HepG2 (cell line): ENCODE measurements at regions not wholly inside any gene's neighbourhood (a gene's known extent, or its start where the extent isn't known, plus 50 kb on each side); places are given as distances from the start of the nearest gene placed in this dataset.

Experiments used
- CBX1 ChIP-seq: IDR thresholded peaks from one replicate; pipeline ENCODE4 v1.6.1; 2016; ENCODE audit warnings: antibody characterized with exemption, low read depth
- GATAD2A ChIP-seq: IDR thresholded peaks from 2 replicates; pipeline ENCODE4 v1.6.1; 2016
- KDM3A ChIP-seq: IDR thresholded peaks from 2 replicates; pipeline ENCODE4 v1.6.1; 2018; ENCODE audit warnings: low read depth, missing compliant biosample characterization
- MED1 ChIP-seq: sonication (generic); formaldehyde crosslinking; IDR thresholded peaks from 2 replicates; pipeline ENCODE4 v1.4.0; 2020; ENCODE audit warnings: missing genetic modification reagents
- RFXAP ChIP-seq: sonication (generic); formaldehyde crosslinking; IDR thresholded peaks from 2 replicates; pipeline ENCODE4 v1.4.0; 2020; ENCODE audit warnings: missing genetic modification reagents, borderline replicate concordance
- STAG1 ChIP-seq: sonication (generic); formaldehyde crosslinking; IDR thresholded peaks from 2 replicates; pipeline ENCODE4 v1.4.0; 2020; ENCODE audit warnings: missing genetic modification reagents
- THRA ChIP-seq: sonication (generic); formaldehyde crosslinking; IDR thresholded peaks from 2 replicates; pipeline ENCODE4 v1.4.0; 2020; ENCODE audit warnings: missing genetic modification reagents, borderline replicate concordance
- ZNF275 ChIP-seq: sonication (generic); formaldehyde crosslinking; IDR thresholded peaks from 2 replicates; pipeline ENCODE4 v1.8.0; 2022; ENCODE audit warnings: missing genetic modification reagents, mild to moderate bottlenecking, inconsistent platforms, borderline replicate concordance
- ZNF607 ChIP-seq: sonication (generic); formaldehyde crosslinking; IDR thresholded peaks from 2 replicates; pipeline ENCODE4 v1.5.1; 2020; ENCODE audit warnings: missing genetic modification reagents, mild to moderate bottlenecking, borderline replicate concordance
- ZNF674 ChIP-seq: sonication (generic); formaldehyde crosslinking; IDR thresholded peaks from 2 replicates; pipeline ENCODE4 v1.5.0; 2020; ENCODE audit warnings: low read depth, mild to moderate bottlenecking, missing genetic modification reagents
- TF ChIP-seq, protein P1 (sequence below): sonication (generic); formaldehyde crosslinking; IDR thresholded peaks from 2 replicates; pipeline ENCODE4 v1.8.0; 2022; ENCODE audit warnings: missing genetic modification reagents, low read depth, mild to moderate bottlenecking, borderline replicate concordance
- TF ChIP-seq, protein P2 (sequence below): sonication (generic); formaldehyde crosslinking; IDR thresholded peaks from 2 replicates; pipeline ENCODE4 v1.9.0; 2022; ENCODE audit warnings: missing genetic modification reagents, mild to moderate bottlenecking, borderline replicate concordance

- TF ChIP-seq, protein P1, sequence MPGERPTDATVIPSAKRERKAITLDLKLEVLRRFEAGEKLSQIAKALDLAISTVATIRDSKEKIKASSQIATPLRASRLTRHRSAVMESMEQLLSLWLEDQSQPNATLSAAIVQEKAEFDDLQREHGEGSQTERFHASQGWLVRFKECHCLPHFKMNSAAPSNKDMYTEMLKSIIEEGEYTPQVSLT (CRISPR knock-in tag) = no peak
- no peak for TF ChIP-seq STAG1 (CRISPR knock-in tag)
- no peak for TF ChIP-seq KDM3A
- no peak for TF ChIP-seq THRA
- TF ChIP-seq CBX1 = no peak
- no peak for TF ChIP-seq ZNF607 (CRISPR knock-in tag)
- no peak for TF ChIP-seq ZNF275 (CRISPR knock-in tag)
- TF ChIP-seq RFXAP (CRISPR knock-in tag) = no peak
- TF ChIP-seq, protein P2, sequence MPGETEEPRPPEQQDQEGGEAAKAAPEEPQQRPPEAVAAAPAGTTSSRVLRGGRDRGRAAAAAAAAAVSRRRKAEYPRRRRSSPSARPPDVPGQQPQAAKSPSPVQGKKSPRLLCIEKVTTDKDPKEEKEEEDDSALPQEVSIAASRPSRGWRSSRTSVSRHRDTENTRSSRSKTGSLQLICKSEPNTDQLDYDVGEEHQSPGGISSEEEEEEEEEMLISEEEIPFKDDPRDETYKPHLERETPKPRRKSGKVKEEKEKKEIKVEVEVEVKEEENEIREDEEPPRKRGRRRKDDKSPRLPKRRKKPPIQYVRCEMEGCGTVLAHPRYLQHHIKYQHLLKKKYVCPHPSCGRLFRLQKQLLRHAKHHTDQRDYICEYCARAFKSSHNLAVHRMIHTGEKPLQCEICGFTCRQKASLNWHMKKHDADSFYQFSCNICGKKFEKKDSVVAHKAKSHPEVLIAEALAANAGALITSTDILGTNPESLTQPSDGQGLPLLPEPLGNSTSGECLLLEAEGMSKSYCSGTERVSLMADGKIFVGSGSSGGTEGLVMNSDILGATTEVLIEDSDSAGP (CRISPR knock-in tag) = no peak
- no peak for TF ChIP-seq MED1 (CRISPR knock-in tag)
- TF ChIP-seq GATAD2A = no peak
- no peak for TF ChIP-seq ZNF674 (CRISPR knock-in tag)
These were observed 77.0 kb downstream of the SPRY2 start (continued) for GRCh38 chr13:80263745-80264513.
